Adrenal gland (tissue), 9 donors: ENCODE measurements at regions not wholly inside any gene's neighbourhood (a gene's known extent, or its start where the extent isn't known, plus 50 kb on each side); places are given as distances from the start of the nearest gene placed in this dataset.

ENCODE experiments used
- DNase-seq, 7 donors: peaks; one replicate each; pipeline ENCODE4 v3.0.0-alpha.2; 2019 to 2020
- H3K27ac ChIP-seq, 5 donors: fragments of 200-600 bp; sonication (generic) in 4 of 5; 1 replicate in 3 of 5; 2 replicates in 2 of 5; pipeline versions ENCODE4 v1.5.1 to v1.8.0; 2016 to 2020; ENCODE audit warnings: mild to moderate bottlenecking in 1 of 5
- H3K27me3 ChIP-seq: fragments of 200-600 bp; 2 replicates; pipeline ENCODE4 v1.8.0; 2021
- H3K36me3 ChIP-seq, 2 donors: fragments of 200-600 bp; replicated peaks in 1 of 2; 1 replicate in 1 of 2; 2 replicates in 1 of 2; pipeline versions ENCODE4 v1.5.1 to v1.8.0; 2018 to 2022
- H3K4me1 ChIP-seq, 2 donors: fragments of 200-600 bp; replicated peaks in 1 of 2; 1 replicate in 1 of 2; 2 replicates in 1 of 2; pipeline versions ENCODE4 v1.5.1 to v1.8.0; 2018 to 2021
- H3K4me3 ChIP-seq, 4 donors: fragments of 200-600 bp; sonication (generic) in 3 of 4; one replicate each; pipeline ENCODE4 v1.5.1; 2016 to 2018
- H3K9me3 ChIP-seq, 3 donors: fragments of 200-600 bp; sonication (generic) in 1 of 3; replicated peaks in 1 of 3; 1 replicate in 2 of 3; 2 replicates in 1 of 3; pipeline versions ENCODE4 v1.5.1 to v1.8.0; 2016 to 2021
- CTCF ChIP-seq, 6 experiments: fragments of 450-650 bp in 4 of 6; fragments of 200-600 bp in 2 of 6; sonication (generic) in 1 of 6; IDR thresholded peaks; 1 replicate in 5 of 6; 2 replicates in 1 of 6; pipeline versions ENCODE4 v1.5.1 to v1.8.0; 2016 to 2021; ENCODE audit warnings: antibody characterized with exemption in 6 of 6, mild to moderate bottlenecking in 2 of 6, moderate library complexity in 1 of 6
- POLR2A ChIP-seq, 2 donors: fragments of 450-650 bp; IDR thresholded peaks; one replicate each; pipeline ENCODE4 v1.6.1; 2017; ENCODE audit warnings: antibody characterized with exemption in 2 of 2, mild to moderate bottlenecking in 2 of 2, moderate library complexity in 1 of 2
- WGBS, 4 donors: extraction: QIAGEN DNeasy Blood & Tissue Kit in 2 of 4; methylation state at CpG; one replicate each; pipeline versions ENCODE4 v1.1.5 to v1.1.7; 2013 to 2017; 5-methylcytosine and 5-hydroxymethylcytosine counted together
- intact Hi-C, 2 donors: fragments of 100-400 bp; cut with DNase I; formaldehyde crosslinking; loops; one replicate each; pipeline versions ENCODE4 v1.14.1 to v1.15.0; 2022 to 2023
- donor health status: healthy with polysubstance abuse.
- donor health status: Bipolar disorder and iron deficiency.
- donor health status: DM: yes; HTN: yes; CAD: no.
- donor health status: DM: no; HTN: no; CAD: no.
- donor health status: DM: no; HTN: no; CAD: no.

GRCh38 chr19:31419871-31420445, 70.7 kb upstream of the TSHZ3 start:
- Histone ChIP-seq H3K27me3 (no peaks in the 10 kb centered on the region), H3K4me3 (no peak overlapping the region), H3K4me1 (no peaks in the 10 kb centered on the region), H3K36me3 (no peaks in the 10 kb centered on the region), H3K27ac (no peak overlapping the region), H3K9me3 (no peaks in the 10 kb centered on the region)
- WGBS, 4 donors: 76 to 83% (median 81%) methylated on average over 10 to 11 of the region's 11 CpGs
- no peak for TF ChIP-seq CTCF (IDR thresholded peaks at IDR 0.05)
- no peak for TF ChIP-seq POLR2A (IDR thresholded peaks at IDR 0.05)
- no peak for DNase-seq
- intact Hi-C loops: no loop called here

GRCh38 chr19:31421082-31421481, 71.8 kb upstream of the TSHZ3 start:
- 41 to 52% (median 45%) methylated on average over 6 of the region's 6 CpGs for WGBS, 4 donors
- Histone ChIP-seq H3K36me3 (no peaks in the 10 kb centered on the region), H3K9me3 (no peaks in the 10 kb centered on the region), H3K27me3 (no peaks in the 10 kb centered on the region), H3K4me1 (no peaks in the 10 kb centered on the region), H3K27ac (no peak overlapping the region), H3K4me3 (no peak overlapping the region)
- no peak for DNase-seq
- intact Hi-C loops: no loop called here
- no peak for TF ChIP-seq CTCF (IDR thresholded peaks at IDR 0.05)
- no peak for TF ChIP-seq POLR2A (IDR thresholded peaks at IDR 0.05)

DNA sequence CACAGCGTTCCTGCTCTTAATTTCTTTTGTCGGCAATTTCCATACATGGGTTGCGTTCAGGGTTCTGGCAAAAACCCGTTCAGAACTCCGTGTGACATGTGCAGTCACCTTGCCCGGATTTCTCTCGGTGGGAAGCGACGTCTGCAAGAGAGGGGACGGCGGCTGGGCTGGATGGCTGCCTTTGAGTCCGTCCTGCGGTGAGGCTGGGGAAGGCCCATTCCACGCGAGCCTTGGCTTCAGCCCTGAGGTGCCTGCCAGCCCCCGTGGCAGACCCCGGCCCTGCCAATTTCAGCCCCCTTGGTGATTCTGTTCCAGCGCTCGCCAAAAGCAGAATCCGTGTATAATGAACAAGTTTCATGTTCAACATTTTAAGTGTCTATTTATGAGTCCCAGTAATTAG, 72.6 kb upstream of the TSHZ3 start:
- H3K4me3 ChIP-seq: no peak overlapping the region
- intact Hi-C loops: no loop called here
- 78 to 90% (median 80%) methylated on average over 18 to 20 of the region's 20 CpGs for WGBS, 4 donors
- H3K36me3 ChIP-seq: no peaks in the 10 kb centered on the region
- H3K27ac ChIP-seq: no peak overlapping the region
- H3K9me3 ChIP-seq: no peaks in the 10 kb centered on the region
- no peaks in the 10 kb centered on the region for H3K27me3 ChIP-seq
- H3K4me1 ChIP-seq: no peaks in the 10 kb centered on the region
- DNase-seq: no peak
- TF ChIP-seq POLR2A (IDR thresholded peaks at IDR 0.05): no peak
- no peak for TF ChIP-seq CTCF (IDR thresholded peaks at IDR 0.05)

GRCh38 chr19:31423896-31424295, 74.7 kb upstream of the TSHZ3 start:
- Histone ChIP-seq H3K9me3 (no peaks in the 10 kb centered on the region), H3K27me3 (no peaks in the 10 kb centered on the region), H3K36me3 (no peaks in the 10 kb centered on the region), H3K4me1 (no peaks in the 10 kb centered on the region), H3K27ac (no peak overlapping the region), H3K4me3 (no peak overlapping the region)
- DNase-seq: no peak
- WGBS, 4 donors: 85 to 92% (median 88%) methylated on average over 2 of the region's 2 CpGs
- TF ChIP-seq POLR2A (IDR thresholded peaks at IDR 0.05) (no peak), CTCF (IDR thresholded peaks at IDR 0.05) (no peak)
- intact Hi-C loops: no loop called here
